Lower leg skin (tissue), 3 donors: ENCODE measurements at regions not wholly inside any gene's neighbourhood (a gene's known extent, or its start where the extent isn't known, plus 50 kb on each side); places are given as distances from the start of the nearest gene placed in this dataset.

Experiments
- CTCF ChIP-seq, 3 donors: fragments of 450-650 bp; IDR thresholded peaks; one replicate each; pipeline ENCODE4 v1.5.1; 2016; ENCODE audit warnings: antibody characterized with exemption in 3 of 3, mild to moderate bottlenecking in 3 of 3, moderate library complexity in 2 of 3
- POLR2A ChIP-seq, 2 donors: fragments of 450-650 bp; IDR thresholded peaks; one replicate each; pipeline ENCODE4 v1.6.1; 2016 to 2017; ENCODE audit warnings: antibody characterized with exemption in 2 of 2, mild to moderate bottlenecking in 1 of 2, moderate library complexity in 1 of 2

- TF ChIP-seq CTCF (IDR thresholded peaks at IDR 0.05) (no peak), POLR2A (IDR thresholded peaks at IDR 0.05) (no peak)
Observed at GRCh38 chr12:124517260-124518050, 50.0 kb downstream of the NCOR2 start.
